Upper lobe of left lung (tissue), 6 donors: ENCODE measurements at regions not wholly inside any gene's neighbourhood (a gene's known extent, or its start where the extent isn't known, plus 50 kb on each side); places are given as distances from the start of the nearest gene placed in this dataset.

Experiments used
- ATAC-seq, 2 donors: fragments of 200-7000 bp; cut with Tn5 transposase; one replicate each; pipeline ENCODE4 v1.9.1; 2022; ENCODE audit warnings: mild to moderate bottlenecking in 2 of 2, moderate library complexity in 2 of 2; ENCODE audit not compliant: low FRiP score in 2 of 2
- DNase-seq, 2 donors: peaks; one replicate each; pipeline ENCODE4 v3.0.0-alpha.2; 2019 to 2020
- H3K27ac ChIP-seq, 4 donors: fragments of 200-600 bp; sonication (generic); one replicate each; pipeline ENCODE4 v1.5.1; 2016 to 2019
- H3K27me3 ChIP-seq, 4 donors: fragments of 200-600 bp; sonication (generic); one replicate each; pipeline ENCODE4 v1.5.1; 2017 to 2019
- H3K36me3 ChIP-seq, 4 donors: fragments of 200-600 bp; sonication (generic); one replicate each; pipeline ENCODE4 v1.5.1; 2016 to 2019
- H3K4me1 ChIP-seq, 4 donors: fragments of 200-600 bp; sonication (generic); one replicate each; pipeline ENCODE4 v1.5.1; 2018 to 2019
- H3K4me3 ChIP-seq, 4 donors: fragments of 200-600 bp; sonication (generic); one replicate each; pipeline ENCODE4 v1.5.1; 2017 to 2019; ENCODE audit warnings: mild to moderate bottlenecking in 2 of 4, moderate library complexity in 1 of 4
- H3K9me3 ChIP-seq, 4 donors: fragments of 200-600 bp; sonication (generic); one replicate each; pipeline ENCODE4 v1.5.1; 2018 to 2019
- CTCF ChIP-seq, 6 experiments: fragments of 450-650 bp in 4 of 6; fragments of 200-600 bp in 2 of 6; sonication (generic) in 2 of 6; IDR thresholded peaks; one replicate each; pipeline ENCODE4 v1.5.1; 2016 to 2019; ENCODE audit warnings: antibody characterized with exemption in 6 of 6
- EP300 ChIP-seq, 4 donors: sonication (generic); formaldehyde crosslinking; IDR thresholded peaks; one replicate each; pipeline ENCODE4 v1.5.1; 2017; ENCODE audit warnings: antibody characterized with exemption in 4 of 4, control low read depth in 2 of 4
- POLR2A ChIP-seq, 4 donors: fragments of 450-650 bp; IDR thresholded peaks; one replicate each; pipeline ENCODE4 v1.5.1; 2016 to 2017; ENCODE audit warnings: antibody characterized with exemption in 4 of 4, mild to moderate bottlenecking in 2 of 4
- POLR2AphosphoS5 ChIP-seq, 2 donors: sonication (generic); formaldehyde crosslinking; IDR thresholded peaks; one replicate each; pipeline ENCODE4 v1.5.1; 2017; ENCODE audit warnings: antibody characterized with exemption in 2 of 2
- WGBS, 2 donors: methylation state at CpG; one replicate each; pipeline ENCODE4 v1.1.5; 2017 to 2018; 5-methylcytosine and 5-hydroxymethylcytosine counted together
- donor health status: DM: no; HTN: no; CAD: no; lungs with moderate emphysema.
- donor health status: DM: no; HTN: yes; CAD: no; lungs with severe emphysema.

- ATAC-seq = no peak
- Histone ChIP-seq H3K9me3 (no peaks in the 10 kb centered on the region), H3K36me3 (no peaks in the 10 kb centered on the region), H3K27ac (no peak overlapping the region), H3K4me1 (no peaks in the 10 kb centered on the region), H3K27me3 (no peaks in the 10 kb centered on the region), H3K4me3 (no peak overlapping the region)
- DNase-seq = no peak
- TF ChIP-seq POLR2A (IDR thresholded peaks at IDR 0.05) = no peak
- WGBS, 2 donors = 98 to 100% methylated on average over 1 of the region's 1 CpG
Measured at GRCh38 chr4:115929373-115929772, 816.0 kb upstream of the NDST4 start.

- Histone ChIP-seq H3K27ac (no peak overlapping the region), H3K36me3 (no peaks in the 10 kb centered on the region), H3K27me3 (no peaks in the 10 kb centered on the region), H3K4me3 (no peak overlapping the region), H3K4me1 (no peaks in the 10 kb centered on the region), H3K9me3 (no peaks in the 10 kb centered on the region)
- no peak for DNase-seq
- ATAC-seq = no peak
- WGBS, 2 donors = 75 to 85% methylated on average over 5 of the region's 5 CpGs
- TF ChIP-seq CTCF (IDR thresholded peaks at IDR 0.05) = no peak
- no peak for TF ChIP-seq POLR2A (IDR thresholded peaks at IDR 0.05)
- TF ChIP-seq POLR2AphosphoS5 (IDR thresholded peaks at IDR 0.05) = no peak
- no peak for TF ChIP-seq EP300 (IDR thresholded peaks at IDR 0.05)
Measured at GRCh38 chr4:115927382-115927781, 814.0 kb upstream of the NDST4 start.

- no peak overlapping the region for H3K27ac ChIP-seq
- ATAC-seq (no peak), DNase-seq (no peak)
- no peaks in the 10 kb centered on the region for H3K27me3 ChIP-seq
- 69 to 80% methylated on average over 1 of the region's 1 CpG for WGBS, 2 donors
- no peak overlapping the region for H3K4me3 ChIP-seq
- H3K9me3 ChIP-seq = no peaks in the 10 kb centered on the region
- H3K36me3 ChIP-seq = no peaks in the 10 kb centered on the region
- TF ChIP-seq CTCF (IDR thresholded peaks at IDR 0.05) = no peak
- no peak for TF ChIP-seq EP300 (IDR thresholded peaks at IDR 0.05)
- no peak for TF ChIP-seq POLR2AphosphoS5 (IDR thresholded peaks at IDR 0.05)
- no peak for TF ChIP-seq POLR2A (IDR thresholded peaks at IDR 0.05)
- H3K4me1 ChIP-seq = no peaks in the 10 kb centered on the region
Measured at GRCh38 chr4:115923152-115923551, 809.7 kb upstream of the NDST4 start.

GRCh38 chr4:115920637-115921036 is 807.2 kb upstream of the NDST4 start:
- Histone ChIP-seq H3K9me3 (no peaks in the 10 kb centered on the region), H3K27ac (no peak overlapping the region), H3K36me3 (no peaks in the 10 kb centered on the region), H3K27me3 (no peaks in the 10 kb centered on the region), H3K4me1 (no peaks in the 10 kb centered on the region), H3K4me3 (no peak overlapping the region)
- TF ChIP-seq EP300 (IDR thresholded peaks at IDR 0.05) = no peak
- no peak for TF ChIP-seq POLR2A (IDR thresholded peaks at IDR 0.05)
- no peak for TF ChIP-seq CTCF (IDR thresholded peaks at IDR 0.05)
- 93 to 94% methylated on average over 17 to 18 of the region's 18 CpGs for WGBS, 2 donors
- no peak for ATAC-seq
- DNase-seq = peak in 1 of 2 donors; percentile 68

- DNase-seq = no peak
- TF ChIP-seq EP300 (IDR thresholded peaks at IDR 0.05) = no peak
- TF ChIP-seq POLR2A (IDR thresholded peaks at IDR 0.05) = no peak
- no peak for TF ChIP-seq POLR2AphosphoS5 (IDR thresholded peaks at IDR 0.05)
- no peak for TF ChIP-seq CTCF (IDR thresholded peaks at IDR 0.05)
- Histone ChIP-seq H3K4me3 (no peak overlapping the region), H3K27ac (no peak overlapping the region), H3K36me3 (no peaks in the 10 kb centered on the region), H3K27me3 (no peaks in the 10 kb centered on the region), H3K9me3 (no peaks in the 10 kb centered on the region), H3K4me1 (no peaks in the 10 kb centered on the region)
- ATAC-seq = no peak
Measured at GRCh38 chr4:115918149-115918548, 804.7 kb upstream of the NDST4 start.
